ENCODE measurements at regions not wholly inside any gene's neighbourhood (a gene's known extent, or its start where the extent isn't known, plus 50 kb on each side); places are given as distances from the start of the nearest gene placed in this dataset.

- TF ChIP-seq CTCF (conservative IDR thresholded peaks at IDR 0.05; ENCODE audit: low read depth, low read length): no peak
- TF ChIP-seq EZH2 (IDR thresholded peaks at IDR 0.05; ENCODE audit: borderline replicate concordance, low read depth, low read length, poor library complexity, severe bottlenecking): no peak
These were observed 168.5 kb upstream of the NUDT6 start for GRCh38 chr4:123090886-123091285.

All from A673 (cell line).